Sigmoid colon (tissue), 6 donors: ENCODE measurements at regions not wholly inside any gene's neighbourhood (a gene's known extent, or its start where the extent isn't known, plus 50 kb on each side); places are given as distances from the start of the nearest gene placed in this dataset.

ENCODE experiments used
- DNase-seq: peaks from one replicate; pipeline ENCODE4 v3.0.0-alpha.2; 2019
- H3K27ac ChIP-seq, 4 donors: fragments of 200-600 bp; sonication (generic); one replicate each; pipeline ENCODE4 v1.5.1; 2016 to 2019; ENCODE audit warnings: mild to moderate bottlenecking in 1 of 4
- H3K27me3 ChIP-seq, 3 donors: fragments of 200-600 bp; sonication (generic); one replicate each; pipeline ENCODE4 v1.5.1; 2019; ENCODE audit warnings: mild to moderate bottlenecking in 1 of 3
- H3K36me3 ChIP-seq, 4 donors: fragments of 200-600 bp; sonication (generic); one replicate each; pipeline ENCODE4 v1.5.1; 2016 to 2019
- H3K4me1 ChIP-seq, 4 donors: fragments of 200-600 bp; sonication (generic); one replicate each; pipeline ENCODE4 v1.5.1; 2017 to 2019
- H3K4me3 ChIP-seq, 4 donors: fragments of 200-600 bp; sonication (generic); one replicate each; pipeline ENCODE4 v1.5.1; 2017 to 2019; ENCODE audit warnings: mild to moderate bottlenecking in 2 of 4, moderate library complexity in 1 of 4
- H3K9me3 ChIP-seq, 4 donors: fragments of 200-600 bp in 3 of 4; sonication (generic) in 3 of 4; one replicate each; pipeline versions ENCODE4 v1.5.1 to v1.6.1; 2013 to 2019
- EP300 ChIP-seq, 4 donors: sonication (generic); formaldehyde crosslinking; IDR thresholded peaks; one replicate each; pipeline ENCODE4 v1.6.1; 2017; ENCODE audit warnings: antibody characterized with exemption in 4 of 4
- POLR2A ChIP-seq, 2 donors: fragments of 450-650 bp; IDR thresholded peaks; one replicate each; pipeline ENCODE4 v1.6.1; 2016; ENCODE audit warnings: antibody characterized with exemption in 2 of 2, mild to moderate bottlenecking in 2 of 2, moderate library complexity in 2 of 2
- POLR2AphosphoS5 ChIP-seq, 4 donors: sonication (generic); formaldehyde crosslinking; IDR thresholded peaks; one replicate each; pipeline ENCODE4 v1.6.1; 2017; ENCODE audit warnings: antibody characterized with exemption in 4 of 4
- WGBS, 2 donors: extraction: QIAGEN DNeasy Blood & Tissue Kit; methylation state at CpG; one replicate each; pipeline ENCODE4 v1.1.7; 2013; 5-methylcytosine and 5-hydroxymethylcytosine counted together
- intact Hi-C: fragments of 100-400 bp; cut with DNase I; formaldehyde crosslinking; loops from one replicate; pipeline ENCODE4 v1.15.1; 2023
- TF ChIP-seq, protein P1 (sequence below), 4 experiments: fragments of 450-650 bp in 3 of 4; fragments of 200-600 bp in 1 of 4; IDR thresholded peaks; one replicate each; pipeline ENCODE4 v1.5.1; 2016 to 2019; ENCODE audit warnings: antibody characterized with exemption in 4 of 4, mild to moderate bottlenecking in 3 of 4, moderate library complexity in 2 of 4
- donor health status: healthy with polysubstance abuse.
- donor health status: healthy.

DNA sequence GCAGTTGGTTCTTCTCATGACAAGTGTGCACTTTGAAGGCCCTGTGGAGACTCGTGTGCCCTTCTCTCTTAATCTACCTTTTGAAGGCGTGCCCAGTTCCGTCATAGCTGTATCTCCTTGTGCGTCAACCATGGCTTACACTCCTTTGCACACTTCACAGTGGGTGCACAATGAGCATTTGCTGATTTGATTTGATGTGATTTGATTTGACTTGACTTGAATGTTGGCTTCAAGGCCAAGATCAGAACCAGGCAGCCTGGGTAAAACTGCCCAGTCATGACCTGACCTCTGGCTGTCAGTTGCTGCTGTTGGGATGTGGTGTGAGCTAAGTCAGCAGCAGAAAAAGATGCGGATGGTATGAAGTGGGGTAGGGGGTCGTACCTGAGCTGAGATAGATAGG lies 670.3 kb upstream of the HS6ST1 start:
- intact Hi-C loops = no loop called here
- no peak for TF ChIP-seq POLR2A (IDR thresholded peaks at IDR 0.05)
- no peak for TF ChIP-seq POLR2AphosphoS5 (IDR thresholded peaks at IDR 0.05)
- TF ChIP-seq, protein P1, sequence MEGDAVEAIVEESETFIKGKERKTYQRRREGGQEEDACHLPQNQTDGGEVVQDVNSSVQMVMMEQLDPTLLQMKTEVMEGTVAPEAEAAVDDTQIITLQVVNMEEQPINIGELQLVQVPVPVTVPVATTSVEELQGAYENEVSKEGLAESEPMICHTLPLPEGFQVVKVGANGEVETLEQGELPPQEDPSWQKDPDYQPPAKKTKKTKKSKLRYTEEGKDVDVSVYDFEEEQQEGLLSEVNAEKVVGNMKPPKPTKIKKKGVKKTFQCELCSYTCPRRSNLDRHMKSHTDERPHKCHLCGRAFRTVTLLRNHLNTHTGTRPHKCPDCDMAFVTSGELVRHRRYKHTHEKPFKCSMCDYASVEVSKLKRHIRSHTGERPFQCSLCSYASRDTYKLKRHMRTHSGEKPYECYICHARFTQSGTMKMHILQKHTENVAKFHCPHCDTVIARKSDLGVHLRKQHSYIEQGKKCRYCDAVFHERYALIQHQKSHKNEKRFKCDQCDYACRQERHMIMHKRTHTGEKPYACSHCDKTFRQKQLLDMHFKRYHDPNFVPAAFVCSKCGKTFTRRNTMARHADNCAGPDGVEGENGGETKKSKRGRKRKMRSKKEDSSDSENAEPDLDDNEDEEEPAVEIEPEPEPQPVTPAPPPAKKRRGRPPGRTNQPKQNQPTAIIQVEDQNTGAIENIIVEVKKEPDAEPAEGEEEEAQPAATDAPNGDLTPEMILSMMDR (IDR thresholded peaks at IDR 0.05) = no peak
- no peak for TF ChIP-seq EP300 (IDR thresholded peaks at IDR 0.05)
- Histone ChIP-seq H3K4me1 (no peaks in the 10 kb centered on the region), H3K27me3 (no peaks in the 10 kb centered on the region), H3K36me3 (no peaks in the 10 kb centered on the region), H3K4me3 (no peak overlapping the region), H3K9me3 (peaks cover 0 to 2% (median 0%) of the 10 kb centered on the region in 4 donors), H3K27ac (no peak overlapping the region)
- no peak for DNase-seq
- WGBS, 2 donors = 85 to 90% methylated on average over 6 of the region's 6 CpGs

DNA sequence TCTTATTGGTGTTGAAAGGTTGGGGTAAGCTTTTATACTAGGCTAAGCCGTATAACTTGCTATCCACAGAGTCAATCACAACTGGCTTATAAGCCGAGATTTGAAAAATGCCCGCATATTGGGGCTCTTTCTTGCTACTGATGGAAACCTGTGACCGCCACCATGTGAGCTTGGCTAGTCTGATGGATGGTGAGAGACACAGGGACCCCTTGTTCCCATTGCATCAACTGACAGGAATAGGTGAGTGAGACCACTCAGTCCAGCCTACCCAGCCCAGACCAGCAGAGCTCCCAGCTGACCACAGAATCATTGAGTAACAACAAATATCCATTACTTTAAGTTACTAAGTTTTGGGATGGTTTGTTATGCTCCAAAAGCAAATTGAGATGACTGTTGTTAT lies 676.4 kb upstream of the HS6ST1 start:
- Histone ChIP-seq H3K36me3 (no peaks in the 10 kb centered on the region), H3K27ac (no peak overlapping the region), H3K9me3 (peaks cover 0 to 2% (median 0%) of the 10 kb centered on the region in 4 donors), H3K4me3 (no peak overlapping the region), H3K27me3 (no peaks in the 10 kb centered on the region), H3K4me1 (no peaks in the 10 kb centered on the region)
- 92 to 96% methylated on average over 4 of the region's 4 CpGs for WGBS, 2 donors
- TF ChIP-seq POLR2AphosphoS5 (IDR thresholded peaks at IDR 0.05) = no peak
- TF ChIP-seq EP300 (IDR thresholded peaks at IDR 0.05) = no peak
- TF ChIP-seq, protein P1 (IDR thresholded peaks at IDR 0.05) = no peak
- TF ChIP-seq POLR2A (IDR thresholded peaks at IDR 0.05) = no peak
- intact Hi-C loops = no loop called here
- DNase-seq = no peak

DNA sequence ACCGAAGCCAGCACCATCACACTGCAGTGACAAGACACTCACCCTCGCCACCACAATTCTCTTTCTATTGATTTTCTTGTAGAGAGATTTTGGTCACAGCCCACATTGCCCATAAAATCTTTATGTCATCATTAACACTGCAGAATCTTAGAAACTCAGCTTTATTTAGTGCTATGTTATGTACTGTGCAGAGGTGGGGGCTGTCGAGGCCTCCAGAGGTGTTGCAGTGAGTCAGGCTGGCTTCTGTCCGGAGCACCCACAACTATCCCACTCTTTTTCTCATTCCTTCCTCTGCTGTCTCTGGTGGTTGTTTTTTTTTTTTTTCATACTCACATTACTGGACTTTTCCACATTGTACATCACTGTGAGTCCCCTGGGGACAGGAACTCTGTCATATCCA lies 677.4 kb upstream of the HS6ST1 start:
- no peak for DNase-seq
- Histone ChIP-seq H3K4me3 (no peak overlapping the region), H3K4me1 (no peaks in the 10 kb centered on the region), H3K36me3 (no peaks in the 10 kb centered on the region), H3K9me3 (peaks cover 0 to 2% (median 0%) of the 10 kb centered on the region in 4 donors), H3K27me3 (no peaks in the 10 kb centered on the region), H3K27ac (no peak overlapping the region)
- intact Hi-C loops = no loop called here
- TF ChIP-seq, protein P1 (IDR thresholded peaks at IDR 0.05) = no peak
- TF ChIP-seq POLR2A (IDR thresholded peaks at IDR 0.05) = no peak
- no peak for TF ChIP-seq POLR2AphosphoS5 (IDR thresholded peaks at IDR 0.05)
- TF ChIP-seq EP300 (IDR thresholded peaks at IDR 0.05) = no peak
- WGBS, 2 donors = 89 to 93% methylated on average over 4 of the region's 4 CpGs

DNA sequence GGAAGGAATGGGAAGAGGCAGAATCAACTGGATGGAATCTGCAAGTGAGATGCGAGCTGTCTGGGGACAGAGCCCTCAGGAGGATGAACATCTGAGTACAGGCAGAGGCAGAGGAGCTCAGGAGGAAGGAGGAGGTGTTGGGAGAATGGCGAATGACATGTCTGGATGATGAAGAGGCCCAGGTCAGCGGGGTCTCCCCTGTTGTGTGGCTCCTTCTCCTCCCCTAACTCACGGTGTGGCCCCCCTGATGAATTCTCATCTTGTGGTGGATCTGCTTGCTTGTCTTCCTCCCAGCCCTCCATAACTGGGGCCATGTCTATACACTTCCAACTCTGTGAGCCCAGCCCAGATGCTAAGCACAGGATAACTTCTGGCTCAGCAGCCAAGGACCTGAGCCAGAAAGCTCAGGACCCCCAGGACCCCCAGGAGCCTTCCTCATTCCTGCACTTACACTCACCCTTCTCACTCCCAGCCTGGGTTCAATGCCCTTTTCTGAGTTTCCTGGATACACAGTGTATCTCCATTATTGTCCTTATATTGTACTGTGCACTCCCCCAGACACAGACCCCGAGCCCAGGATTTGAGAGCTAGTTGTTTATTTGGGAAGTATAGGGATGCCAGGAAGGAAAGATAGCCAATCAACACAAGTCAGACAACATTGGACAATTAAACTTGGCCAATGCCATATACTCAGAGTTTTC lies 678.6 kb upstream of the HS6ST1 start:
- intact Hi-C loops = no loop called here
- H3K4me1 ChIP-seq = no peaks in the 10 kb centered on the region
- WGBS, 2 donors = 81 to 87% methylated on average over 5 of the region's 5 CpGs

More for the DNA sequence above, 678.6 kb upstream of the HS6ST1 start:
- H3K27me3 ChIP-seq = no peaks in the 10 kb centered on the region
- H3K36me3 ChIP-seq = no peaks in the 10 kb centered on the region
- no peak overlapping the region for H3K4me3 ChIP-seq
- DNase-seq = no peak
- peaks cover 0 to under 1% (median 0%) of the 10 kb centered on the region in 4 donors for H3K9me3 ChIP-seq
- TF ChIP-seq POLR2A (IDR thresholded peaks at IDR 0.05) (no peak), POLR2AphosphoS5 (IDR thresholded peaks at IDR 0.05) (no peak), EP300 (IDR thresholded peaks at IDR 0.05) (no peak)
- TF ChIP-seq, protein P1 (IDR thresholded peaks at IDR 0.05) = no peak
- H3K27ac ChIP-seq = no peak overlapping the region
